ENCODE measurements at regions not wholly inside any gene's neighbourhood (a gene's known extent, or its start where the extent isn't known, plus 50 kb on each side); places are given as distances from the start of the nearest gene placed in this dataset.
"Not testable (repeated sequence)": the region's sequence is repeated elsewhere in the genome, so short reads cannot be mapped to it uniquely, and the experiment has no call there.

DNA sequence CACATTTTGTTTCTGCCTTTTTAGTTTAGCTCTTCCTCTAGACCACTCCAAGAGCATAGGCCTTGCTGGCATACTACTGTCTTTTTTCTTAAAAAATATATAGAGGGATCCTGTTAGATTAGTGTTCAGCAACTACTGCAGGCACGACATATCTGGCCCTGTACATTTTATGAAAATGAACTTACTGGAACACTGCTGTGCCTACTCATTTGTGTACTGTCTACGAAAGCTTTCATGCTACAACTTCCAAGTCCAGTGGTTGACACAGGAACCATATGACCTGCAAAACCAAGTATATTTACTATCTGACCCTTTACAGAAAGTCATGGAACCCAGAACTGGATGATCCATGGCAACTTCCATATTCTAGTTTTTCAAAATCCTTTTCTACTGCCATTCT is 66.6 kb upstream of the SPTLC3 start:
- DNase-seq (ENCODE audit: low read depth, low spot score): no peak

DNA sequence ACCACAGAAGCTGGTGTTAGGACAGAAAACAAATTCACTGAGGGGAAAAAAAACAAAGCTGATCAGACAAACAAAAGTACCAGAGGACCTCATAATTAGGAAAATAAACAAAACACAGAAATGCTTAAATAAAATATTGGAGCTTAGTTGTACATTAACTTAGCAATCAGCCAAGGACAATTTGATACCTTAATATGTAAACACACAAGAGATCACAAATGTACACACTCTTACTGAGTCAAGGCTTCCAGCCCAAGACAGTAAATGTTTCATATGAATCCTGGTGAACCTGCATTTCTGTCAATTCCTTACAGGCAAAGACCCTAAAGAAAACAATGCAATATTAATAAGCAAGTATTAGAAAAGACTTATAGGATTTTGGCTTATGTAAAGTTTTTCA is 62.0 kb upstream of the SPTLC3 start:
- no peak for DNase-seq (ENCODE audit: low read depth, low spot score)

DNA sequence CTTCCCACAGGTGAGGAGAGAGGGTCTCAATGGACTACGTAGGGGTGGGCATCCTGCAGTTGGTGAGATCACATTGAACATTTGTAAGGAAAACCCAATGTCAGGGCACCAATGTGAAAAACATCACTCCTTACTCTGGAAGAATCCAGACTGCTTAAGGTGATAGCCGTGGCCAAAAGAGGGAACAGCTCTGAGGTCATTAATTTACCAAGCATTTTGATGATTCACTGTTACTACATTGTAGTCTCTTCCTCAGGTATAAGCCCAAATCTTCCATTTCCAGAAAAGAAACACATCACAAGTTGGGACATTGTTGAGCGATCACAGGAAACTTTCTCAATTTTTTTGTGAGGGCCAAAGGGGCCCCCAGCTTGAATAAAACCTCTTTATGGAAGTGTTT is 61.1 kb upstream of the SPTLC3 start:
- no peak for DNase-seq (ENCODE audit: low read depth, low spot score)

DNA sequence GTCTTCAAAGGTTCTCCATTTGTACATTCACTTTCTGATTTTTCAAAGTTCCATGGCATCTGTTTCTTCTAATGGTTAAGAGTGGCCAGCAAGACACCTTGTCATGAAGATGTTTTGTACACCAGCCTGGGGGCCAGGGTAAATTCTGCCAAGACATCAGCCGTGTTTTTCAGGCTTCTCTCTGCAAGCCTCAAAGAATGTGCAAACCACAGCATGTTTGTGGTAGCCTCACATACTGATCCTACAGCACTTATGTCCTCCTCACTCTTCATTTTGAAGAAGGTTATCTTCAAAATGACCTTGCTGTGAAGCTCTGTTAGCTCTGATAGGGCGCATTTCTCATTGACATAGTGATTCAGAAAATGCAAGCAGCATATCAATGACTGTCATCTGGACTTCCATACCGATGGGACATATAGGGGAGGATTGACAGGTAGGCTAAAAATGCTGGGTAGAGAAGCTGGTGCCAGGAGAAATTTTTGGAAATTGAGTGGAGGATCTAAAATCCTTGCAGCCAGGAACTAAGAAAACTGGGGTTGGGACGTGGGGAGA is 59.3 kb upstream of the SPTLC3 start:
- no peak for DNase-seq (ENCODE audit: low read depth, low spot score)

DNA sequence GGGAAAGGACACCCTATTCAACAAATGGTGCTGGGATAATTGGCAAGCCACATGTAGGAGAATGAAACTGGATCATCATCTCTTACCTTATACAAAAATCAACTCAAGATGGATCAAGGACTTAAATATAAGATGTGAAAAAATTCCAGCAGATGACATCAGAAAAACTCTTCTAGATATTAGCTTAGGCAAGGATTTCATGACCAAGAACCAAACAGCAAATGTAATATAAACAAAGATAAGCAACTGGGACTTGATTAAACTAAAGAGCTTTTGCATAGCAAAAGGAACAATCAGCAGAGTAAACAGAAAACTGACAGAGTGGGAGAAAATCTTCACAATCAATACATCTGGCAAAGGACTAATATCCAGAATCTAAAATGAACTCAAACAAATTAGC is 54.5 kb upstream of the SPTLC3 start:
- not testable (repeated sequence) for DNase-seq (ENCODE audit: low read depth, low spot score)

DNA sequence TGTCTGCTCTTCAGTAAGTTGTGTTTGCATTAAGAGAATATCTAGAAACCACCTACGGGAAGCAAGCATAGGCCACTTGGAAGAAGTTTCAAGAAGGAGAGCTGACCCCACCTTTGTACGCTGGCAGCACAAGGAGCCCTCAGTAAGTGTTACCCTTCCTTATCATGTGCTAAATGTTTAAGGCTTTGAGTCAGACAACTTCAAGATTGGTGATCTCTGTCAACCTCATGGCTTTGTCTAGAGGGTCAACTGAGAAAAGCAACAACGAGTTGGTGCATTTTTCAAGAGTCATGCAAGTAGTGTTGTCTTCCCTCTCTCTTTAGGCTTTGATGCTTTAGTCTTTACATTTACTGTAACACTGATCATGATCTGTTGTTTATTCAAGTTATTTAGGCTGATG is 53.2 kb upstream of the SPTLC3 start:
- no peak for DNase-seq (ENCODE audit: low read depth, low spot score)

DNA sequence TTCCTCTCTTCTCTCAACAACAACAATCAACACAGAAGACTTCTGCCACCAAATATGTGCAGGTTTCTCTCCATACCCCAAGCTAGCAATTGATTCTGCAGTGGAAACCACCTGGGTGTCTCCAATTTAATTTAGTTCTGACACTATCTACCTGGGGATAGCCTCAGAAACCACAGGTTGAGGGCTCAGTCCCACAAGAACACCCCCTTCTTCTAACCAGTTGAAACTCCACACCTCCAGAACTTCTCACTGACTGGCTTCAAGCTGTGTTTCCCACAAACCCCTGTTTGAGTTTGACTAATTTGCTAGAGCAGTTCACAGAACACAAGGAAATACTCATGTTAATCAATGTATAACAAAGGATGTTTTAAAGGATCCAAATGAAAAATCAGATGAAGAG is 52.5 kb upstream of the SPTLC3 start:
- no peak for DNase-seq (ENCODE audit: low read depth, low spot score)

DNA sequence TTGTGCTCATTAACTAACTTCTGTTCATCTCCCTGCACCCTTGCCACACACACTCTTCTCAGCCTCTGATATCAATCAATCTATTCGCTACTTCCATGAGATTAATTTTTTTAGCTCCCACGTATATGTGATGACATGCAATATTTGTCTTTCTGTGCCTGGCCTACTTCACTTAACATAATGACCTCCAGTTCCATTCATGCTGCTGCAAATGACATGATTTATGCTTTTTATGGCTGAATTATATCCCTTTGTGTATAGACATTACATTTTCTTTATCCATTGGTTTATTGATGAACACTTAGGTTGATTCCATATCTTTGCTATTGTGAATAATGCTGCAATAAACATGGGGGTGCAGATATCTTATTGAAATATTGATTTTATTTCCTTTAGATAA is 50.8 kb upstream of the SPTLC3 start:
- DNase-seq (ENCODE audit: low read depth, low spot score): no peak

Measured in smooth muscle cell of the brain vasculature (primary cell).